Thymus (tissue), 11 donors: ENCODE measurements at regions not wholly inside any gene's neighbourhood (a gene's known extent, or its start where the extent isn't known, plus 50 kb on each side); places are given as distances from the start of the nearest gene placed in this dataset.
"Not testable (repeated sequence)": the region's sequence is repeated elsewhere in the genome, so short reads cannot be mapped to it uniquely, and the experiment has no call there.

Experiments
- DNase-seq, 9 donors: peaks; one replicate each; pipeline ENCODE4 v3.0.0-alpha.2; 2013; ENCODE audit warnings: low spot score in 9 of 9, low read depth in 6 of 9, missing footprints in 1 of 9
- H3K27ac ChIP-seq, 2 donors: one replicate each; pipeline ENCODE4 v1.5.1; 2013; ENCODE audit warnings: control low read depth in 1 of 2, low read depth in 1 of 2, low read length in 1 of 2, mild to moderate bottlenecking in 1 of 2, moderate library complexity in 1 of 2
- H3K27me3 ChIP-seq, 2 donors: one replicate each; pipeline ENCODE4 v1.5.1; 2013; ENCODE audit warnings: low read length in 1 of 2; ENCODE audit not compliant: control insufficient read depth in 2 of 2, insufficient read depth in 1 of 2
- H3K36me3 ChIP-seq, 2 donors: one replicate each; pipeline ENCODE4 v1.5.1; 2013; ENCODE audit warnings: low read length in 1 of 2, mild to moderate bottlenecking in 1 of 2, moderate library complexity in 1 of 2; ENCODE audit not compliant: control insufficient read depth in 2 of 2, insufficient read depth in 2 of 2
- H3K4me1 ChIP-seq, 2 donors: one replicate each; pipeline ENCODE4 v1.5.1; 2013; ENCODE audit warnings: low read length in 2 of 2; ENCODE audit not compliant: control insufficient read depth in 2 of 2, insufficient read depth in 2 of 2
- H3K4me3 ChIP-seq, 2 donors: one replicate each; pipeline ENCODE4 v1.5.1; 2013; ENCODE audit warnings: low read length in 2 of 2, control low read depth in 1 of 2, mild to moderate bottlenecking in 1 of 2
- H3K9me3 ChIP-seq, 2 donors: one replicate each; pipeline ENCODE4 v1.5.1; 2013; ENCODE audit warnings: low read length in 1 of 2, mild to moderate bottlenecking in 1 of 2; ENCODE audit not compliant: control insufficient read depth in 2 of 2, insufficient read depth in 1 of 2
- WGBS: extraction: QIAGEN DNeasy Blood & Tissue Kit; methylation state at CpG from one replicate; pipeline ENCODE4 v1.1.7; 2013; 5-methylcytosine and 5-hydroxymethylcytosine counted together
- donor health status: healthy.

GRCh38 chr6:71007298-71007697, 50.4 kb upstream of the B3GAT2 start:
- DNase-seq, H3K36me3 ChIP-seq, H3K27ac ChIP-seq, H3K4me1 ChIP-seq, H3K9me3 ChIP-seq, H3K27me3 ChIP-seq, H3K4me3 ChIP-seq: not testable (repeated sequence)

GRCh38 chr6:71011871-71012371, 55.1 kb upstream of the B3GAT2 start:
- Histone ChIP-seq H3K4me3 (no peak overlapping the region), H3K9me3 (no peaks in the 10 kb centered on the region), H3K27me3 (no peaks in the 10 kb centered on the region), H3K27ac (no peak overlapping the region), H3K4me1 (no peaks in the 10 kb centered on the region), H3K36me3 (no peaks in the 10 kb centered on the region)
- DNase-seq: no peak
- WGBS: 19% methylated on average over 1 of the region's 1 CpG

GRCh38 chr6:71012866-71013469, 56.1 kb upstream of the B3GAT2 start:
- peak in 8 of 9 donors; percentile 18 to 66 (median 30) for DNase-seq
- no peaks in the 10 kb centered on the region for H3K27me3 ChIP-seq

GRCh38 chr6:71015392-71015791, 58.5 kb upstream of the B3GAT2 start:
- H3K9me3 ChIP-seq: no peaks in the 10 kb centered on the region
- DNase-seq: no peak

More at GRCh38 chr6:71012866-71013469, 56.1 kb upstream of the B3GAT2 start:
- no peak overlapping the region for H3K27ac ChIP-seq
- 51% methylated on average over 5 of the region's 5 CpGs for WGBS
- H3K4me3 ChIP-seq: no peak overlapping the region
- no peaks in the 10 kb centered on the region for H3K36me3 ChIP-seq
- no peaks in the 10 kb centered on the region for H3K4me1 ChIP-seq
- H3K9me3 ChIP-seq: no peaks in the 10 kb centered on the region

GRCh38 chr6:71028236-71028876, 71.5 kb upstream of the B3GAT2 start:
- no peak overlapping the region for H3K4me3 ChIP-seq
- H3K27me3 ChIP-seq: no peaks in the 10 kb centered on the region
- H3K4me1 ChIP-seq: no peaks in the 10 kb centered on the region
- 96% methylated on average over 7 of the region's 7 CpGs for WGBS
- H3K9me3 ChIP-seq: no peaks in the 10 kb centered on the region
- no peak for DNase-seq
- H3K27ac ChIP-seq: no peak overlapping the region
- no peaks in the 10 kb centered on the region for H3K36me3 ChIP-seq

More at GRCh38 chr6:71015392-71015791, 58.5 kb upstream of the B3GAT2 start:
- Histone ChIP-seq H3K4me3 (no peak overlapping the region), H3K27ac (no peak overlapping the region), H3K27me3 (no peaks in the 10 kb centered on the region), H3K36me3 (no peaks in the 10 kb centered on the region), H3K4me1 (no peaks in the 10 kb centered on the region)

GRCh38 chr6:71028877-71029252, 72.0 kb upstream of the B3GAT2 start:
- 81% methylated on average over 4 of the region's 4 CpGs for WGBS
- no peaks in the 10 kb centered on the region for H3K36me3 ChIP-seq
- no peaks in the 10 kb centered on the region for H3K4me1 ChIP-seq

GRCh38 chr6:71029555-71029954, 72.7 kb upstream of the B3GAT2 start:
- H3K27ac ChIP-seq: no peak overlapping the region
- H3K4me1 ChIP-seq: no peaks in the 10 kb centered on the region
- DNase-seq: no peak
- no peaks in the 10 kb centered on the region for H3K36me3 ChIP-seq
- no peaks in the 10 kb centered on the region for H3K9me3 ChIP-seq
- H3K27me3 ChIP-seq: no peaks in the 10 kb centered on the region
- H3K4me3 ChIP-seq: no peak overlapping the region

More at GRCh38 chr6:71028877-71029252, 72.0 kb upstream of the B3GAT2 start:
- Histone ChIP-seq H3K27ac (no peak overlapping the region), H3K27me3 (no peaks in the 10 kb centered on the region), H3K9me3 (no peaks in the 10 kb centered on the region), H3K4me3 (no peak overlapping the region)
- no peak for DNase-seq

- no peak overlapping the region for H3K27ac ChIP-seq
- H3K9me3 ChIP-seq: no peaks in the 10 kb centered on the region
- WGBS: 68% methylated on average over 4 of the region's 4 CpGs
- no peaks in the 10 kb centered on the region for H3K36me3 ChIP-seq
- no peaks in the 10 kb centered on the region for H3K27me3 ChIP-seq
- no peak for DNase-seq
- H3K4me3 ChIP-seq: no peak overlapping the region
- peaks cover 0 to 3% of the 10 kb centered on the region in 2 donors for H3K4me1 ChIP-seq
Measured at GRCh38 chr6:71031912-71032311, 75.1 kb upstream of the B3GAT2 start.

- Histone ChIP-seq H3K9me3 (no peaks in the 10 kb centered on the region), H3K36me3 (no peaks in the 10 kb centered on the region), H3K27me3 (no peaks in the 10 kb centered on the region), H3K4me3 (no peak overlapping the region), H3K4me1 (peaks cover 0 to 3% of the 10 kb centered on the region in 2 donors), H3K27ac (no peak overlapping the region)
- 95% methylated on average over 1 of the region's 1 CpG for WGBS
- DNase-seq: no peak
Measured at GRCh38 chr6:71033171-71033570, 76.3 kb upstream of the B3GAT2 start.
